ENCODE measurements at regions not wholly inside any gene's neighbourhood (a gene's known extent, or its start where the extent isn't known, plus 50 kb on each side); places are given as distances from the start of the nearest gene placed in this dataset.

- H3K27me3 ChIP-seq (ENCODE audit: insufficient read depth, low read length): no peaks in the 10 kb centered on the region
- no peaks in the 10 kb centered on the region for H3K23me2 ChIP-seq (ENCODE audit: insufficient read length, low read depth, low read length, poor library complexity, severe bottlenecking)
- no peak overlapping the region for H4K91ac ChIP-seq (ENCODE audit: insufficient read length, low read depth, low read length)
- H2BK15ac ChIP-seq (ENCODE audit: low read depth, low read length): no peak overlapping the region
- H3K27ac Mint-ChIP-seq: no peak overlapping the region
- H3K9me3 ChIP-seq (ENCODE audit: control insufficient read depth, low read depth, low read length): no peaks in the 10 kb centered on the region
- H3K14ac ChIP-seq (ENCODE audit: insufficient read depth, low read length): no peak overlapping the region
- H3K9ac ChIP-seq (ENCODE audit: extremely low read depth, insufficient read length, low read length): no peak overlapping the region
- H2BK12ac ChIP-seq (ENCODE audit: insufficient read length, low read depth, low read length): no peak overlapping the region
- peaks cover 4% of the 10 kb centered on the region; the same call in 1 of the 2 replicates for H3K27me3 Mint-ChIP-seq (ENCODE audit: low read depth)
- H2AFZ ChIP-seq (ENCODE audit: low read length): no peak overlapping the region
- no peak overlapping the region for H3K4me2 ChIP-seq (ENCODE audit: insufficient read depth, insufficient read length, low read length)
- H3K79me2 ChIP-seq (ENCODE audit: insufficient read depth, low read length): no peaks in the 10 kb centered on the region
- no peak overlapping the region for H2BK120ac ChIP-seq (ENCODE audit: low read depth, low read length, poor library complexity, severe bottlenecking)
- no peak for TF ChIP-seq CTCF (conservative IDR thresholded peaks at IDR 0.05)
- H4K20me1 ChIP-seq (ENCODE audit: control insufficient read depth, insufficient read depth, insufficient read length): no peaks in the 10 kb centered on the region
- no peak overlapping the region for H2BK5ac ChIP-seq (ENCODE audit: insufficient read length, low read length)
- H3T11ph ChIP-seq (ENCODE audit: low read length): no peak overlapping the region
- no peak overlapping the region for H4K8ac ChIP-seq (replicated peaks; ENCODE audit: insufficient read length, low read depth, low read length)
- H3K36me3 Mint-ChIP-seq (ENCODE audit: insufficient read depth in 1 of 3, low read depth in 3 of 3): no peaks in the 10 kb centered on the region
- H3K4me1 Mint-ChIP-seq: no peaks in the 10 kb centered on the region
- no peak for DNase-seq
- H3K9me3 Mint-ChIP-seq: no peaks in the 10 kb centered on the region
- H3K4me1 ChIP-seq (ENCODE audit: insufficient read depth, low read length): no peaks in the 10 kb centered on the region
- no peak overlapping the region for H4K5ac ChIP-seq (ENCODE audit: insufficient read length, low read depth, low read length)
- WGBS (ENCODE audit: extremely low coverage, insufficient read length, low lambda C conversion rate): no CpG with 5 or more reads among the region's 35 CpGs
- H2AK5ac ChIP-seq (ENCODE audit: insufficient read length, low read length): no peak overlapping the region
- H2BK20ac ChIP-seq (ENCODE audit: low read depth, low read length, poor library complexity, severe bottlenecking): no peak overlapping the region
- H3K27ac ChIP-seq (ENCODE audit: insufficient read length, low read depth, low read length): no peak overlapping the region
- no peak overlapping the region for H3K4me3 Mint-ChIP-seq
- no peak overlapping the region for H3K18ac ChIP-seq (ENCODE audit: insufficient read length, low read depth, low read length)
- no peak overlapping the region for H3K56ac ChIP-seq (ENCODE audit: insufficient read length, low read depth, low read length)
- H3K79me1 ChIP-seq (ENCODE audit: insufficient read depth, low read depth, low read length, poor library complexity, severe bottlenecking): no peaks in the 10 kb centered on the region
- H3K23ac ChIP-seq (ENCODE audit: insufficient read length, low read depth, low read length): no peak overlapping the region
- no peak overlapping the region for H3K4ac ChIP-seq (ENCODE audit: low read depth, low read length)
These were observed 94.3 kb upstream of the IRS2 start for GRCh38 chr13:109880371-109881346.
